Activated naive CD4-positive, alpha-beta T cell treated with anti-CD3 and anti-CD28 coated beads, Interleukin-2, amount 50 U/mL, for 72 hours (primary cell): ENCODE measurements at regions not wholly inside any gene's neighbourhood (a gene's known extent, or its start where the extent isn't known, plus 50 kb on each side); places are given as distances from the start of the nearest gene placed in this dataset.
"Not testable (repeated sequence)": the region's sequence is repeated elsewhere in the genome, so short reads cannot be mapped to it uniquely, and the experiment has no call there.

ENCODE experiments used
- ATAC-seq, 2 donors: fragments of 150-1000 bp; cut with Tn5 transposase; 2 replicates each; pipeline ENCODE4 v1.10.0; 2021; ENCODE audit warnings: mild to moderate bottlenecking in 2 of 2, moderate library complexity in 2 of 2
- DNase-seq, 2 donors: peaks; one replicate each; pipeline ENCODE4 v3.0.0; 2021 to 2022; ENCODE audit warnings: low spot score in 2 of 2
- H3K27ac Mint-ChIP-seq, 2 donors: one replicate each; pipeline ENCODE4 v1.8.0; 2022; ENCODE audit warnings: mild to moderate bottlenecking in 2 of 2, mixed read lengths in 2 of 2
- H3K36me3 Mint-ChIP-seq, 2 donors: one replicate each; pipeline ENCODE4 v1.8.0; 2022; ENCODE audit warnings: mixed read lengths in 2 of 2
- H3K9me3 Mint-ChIP-seq, 2 donors: one replicate each; pipeline ENCODE4 v1.8.0; 2022; ENCODE audit warnings: mixed read lengths in 2 of 2

DNA sequence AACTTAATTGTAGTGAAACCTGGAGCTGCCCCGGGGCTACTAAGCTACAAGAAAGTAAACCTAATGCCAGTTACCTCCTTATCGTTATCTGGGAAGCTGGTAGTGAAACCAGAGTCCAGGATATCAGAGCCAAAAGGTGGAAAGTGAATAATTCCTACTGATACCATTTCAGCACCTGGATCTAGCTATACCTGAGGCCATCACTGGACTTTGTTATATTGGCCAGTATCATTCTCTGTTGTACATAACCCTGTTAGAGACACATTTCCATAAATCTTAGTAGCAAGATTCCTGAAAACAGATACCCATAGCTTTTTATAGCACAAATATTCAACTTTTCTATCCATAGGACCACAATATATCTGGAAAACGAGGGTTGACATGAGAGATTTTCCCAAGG is 538.0 kb downstream of the GRIN2A start:
- Mint-ChIP-seq H3K27ac (no peak overlapping the region), H3K9me3 (peaks cover 0 to 3% of the 10 kb centered on the region in 2 donors), H3K36me3 (no peaks in the 10 kb centered on the region)
- no peak for DNase-seq
- ATAC-seq, result no peak

DNA sequence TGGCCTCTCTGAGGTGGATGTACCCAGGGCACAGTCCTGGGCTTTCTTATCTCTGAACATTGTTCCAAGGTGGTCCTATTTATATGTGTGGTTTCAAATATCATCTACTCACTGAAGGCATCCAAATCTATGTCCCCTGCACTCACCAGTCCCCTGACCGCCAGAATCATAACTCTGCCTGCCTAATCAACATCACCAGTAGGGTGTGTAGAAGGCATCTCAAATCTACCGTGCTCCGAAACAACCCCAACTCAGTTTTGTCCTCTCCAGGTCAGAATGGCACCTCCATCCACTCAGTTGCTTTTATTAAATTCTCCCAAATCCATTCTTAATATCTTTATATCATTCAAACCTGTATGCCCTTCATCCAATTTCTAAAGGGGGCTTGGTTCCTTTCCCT is 536.3 kb downstream of the GRIN2A start:
- Mint-ChIP-seq H3K9me3 (peaks cover 0 to 3% of the 10 kb centered on the region in 2 donors), H3K27ac (no peak overlapping the region), H3K36me3 (no peaks in the 10 kb centered on the region)
- ATAC-seq (no peak), DNase-seq (no peak)

DNA sequence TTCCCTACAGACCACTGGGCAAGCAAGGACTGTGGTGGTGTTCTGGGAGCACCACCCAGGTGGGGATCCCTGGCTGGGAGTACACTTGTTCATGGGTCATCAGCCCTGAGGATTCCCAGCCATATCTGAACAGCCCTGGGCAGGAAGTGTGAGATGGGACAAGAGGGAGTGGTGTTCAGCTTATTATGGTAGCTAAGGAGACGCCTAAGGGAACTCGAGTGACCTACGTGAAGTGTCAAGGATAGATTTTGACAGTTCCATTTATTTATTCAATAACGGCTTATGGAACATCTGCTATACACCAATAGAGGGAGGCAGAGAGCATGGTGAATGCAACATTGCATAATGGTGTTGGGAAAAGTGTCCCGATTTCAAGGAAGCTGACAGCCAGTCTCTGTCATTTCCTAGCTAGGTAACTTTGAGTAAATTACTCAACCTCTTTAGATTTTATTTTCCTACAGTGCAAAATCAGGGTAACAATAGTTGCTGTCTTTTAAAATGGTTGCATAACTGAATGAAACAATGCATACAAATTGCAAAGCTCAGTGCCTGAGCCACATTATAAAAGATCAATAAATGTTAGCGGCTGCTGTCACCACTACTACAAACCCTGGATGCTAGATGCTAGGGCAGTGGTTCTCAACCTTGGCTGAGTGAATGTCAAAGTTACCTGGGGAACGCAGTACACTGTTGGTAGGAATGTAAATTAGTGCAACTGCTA is 534.1 kb downstream of the GRIN2A start:
- DNase-seq, result no peak
- H3K9me3 Mint-ChIP-seq, result peaks cover 7 to 9% of the 10 kb centered on the region in 2 donors
- ATAC-seq, result no peak
- no peaks in the 10 kb centered on the region for H3K36me3 Mint-ChIP-seq
- H3K27ac Mint-ChIP-seq, result no peak overlapping the region

DNA sequence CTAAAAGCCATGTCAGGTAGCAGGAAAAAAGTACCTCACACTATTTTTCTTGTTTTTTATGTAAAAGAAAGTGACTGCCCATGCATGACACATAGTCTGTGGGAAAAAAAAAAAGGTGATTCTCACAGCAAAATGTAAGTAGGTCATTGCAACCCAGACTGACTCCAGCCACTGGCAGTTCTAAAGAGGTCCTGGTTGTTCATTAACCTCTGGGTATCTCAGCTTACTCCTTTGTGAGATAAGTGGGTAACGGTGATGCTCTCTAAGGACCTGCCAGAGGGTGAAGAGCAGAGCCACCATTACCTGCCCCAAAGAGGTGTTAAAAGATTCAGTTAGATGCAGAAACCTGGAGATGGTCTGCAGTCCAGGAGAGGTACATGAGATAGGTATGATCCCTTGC is 531.9 kb downstream of the GRIN2A start:
- DNase-seq (no peak), ATAC-seq (no peak)
- peaks cover 0 to 9% of the 10 kb centered on the region in 2 donors for H3K36me3 Mint-ChIP-seq
- peaks cover 9 to 14% of the 10 kb centered on the region in 2 donors for H3K9me3 Mint-ChIP-seq
- H3K27ac Mint-ChIP-seq, result no peak overlapping the region

DNA sequence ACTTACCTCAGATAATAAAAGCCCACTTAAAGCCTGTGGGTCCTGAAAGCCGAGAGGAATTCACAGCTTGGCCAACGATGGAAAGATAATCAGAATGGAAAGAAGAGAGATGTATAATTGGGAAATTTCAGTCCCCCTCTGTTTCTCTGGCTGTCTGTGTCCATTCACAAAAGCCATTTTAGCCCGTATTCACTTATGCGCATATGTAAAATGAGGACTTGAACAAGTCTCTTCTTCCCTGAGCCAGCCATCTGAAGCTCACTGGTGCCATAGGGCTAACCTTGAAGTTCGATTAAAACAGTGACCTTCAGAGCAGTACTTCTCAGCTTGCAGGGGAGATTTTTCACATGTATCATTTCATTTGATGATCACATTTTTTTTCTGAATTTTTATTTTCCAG is 527.2 kb downstream of the GRIN2A start:
- ATAC-seq, result no peak
- H3K36me3 Mint-ChIP-seq, result peaks cover 0 to 9% of the 10 kb centered on the region in 2 donors
- H3K27ac Mint-ChIP-seq, result no peak overlapping the region
- DNase-seq, result no peak
- H3K9me3 Mint-ChIP-seq, result peaks cover 14 to 19% of the 10 kb centered on the region in 2 donors

DNA sequence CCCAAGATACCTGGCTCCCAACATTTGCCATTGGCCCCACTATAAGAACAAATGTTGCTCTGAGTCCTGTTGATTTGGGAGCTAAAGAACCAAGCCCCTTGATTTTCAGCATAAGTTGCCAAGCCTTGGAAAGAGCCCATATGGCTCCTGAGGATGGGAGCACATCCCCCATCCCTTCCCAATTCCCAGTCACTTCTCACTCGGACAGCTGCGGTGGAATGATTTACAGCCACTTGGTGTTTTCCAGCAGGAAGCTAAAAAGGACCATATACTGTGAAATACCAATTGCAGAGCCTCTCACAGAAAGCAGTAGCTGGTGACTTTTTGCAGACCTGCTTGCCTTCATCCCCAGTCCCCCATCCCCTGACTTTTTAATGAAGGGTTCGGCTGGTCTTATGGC is 524.6 kb downstream of the GRIN2A start:
- Mint-ChIP-seq H3K9me3 (peaks cover 13 to 14% of the 10 kb centered on the region in 2 donors), H3K27ac (no peak overlapping the region), H3K36me3 (peaks cover 0 to 9% of the 10 kb centered on the region in 2 donors)
- ATAC-seq, result no peak
- no peak for DNase-seq

DNA sequence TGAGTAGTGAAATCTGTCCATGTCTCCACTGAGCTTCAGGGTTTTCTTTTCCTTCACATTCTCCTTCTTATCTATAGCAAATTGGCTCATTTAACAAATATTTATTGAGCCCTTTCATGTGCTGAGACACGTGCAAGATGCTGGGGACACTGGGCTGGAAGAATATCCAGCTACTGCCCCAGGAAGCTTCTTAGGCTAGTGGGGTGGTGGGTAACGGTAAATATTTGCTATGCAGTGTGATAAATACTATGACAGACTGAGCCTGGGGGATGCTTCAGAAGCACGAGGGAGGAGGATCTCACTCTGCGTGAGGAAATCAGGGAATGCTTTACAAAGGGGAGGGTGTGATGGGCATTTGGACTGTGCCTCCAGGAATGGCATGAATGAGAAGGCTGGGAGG is 524.1 kb downstream of the GRIN2A start:
- no peak for ATAC-seq
- H3K9me3 Mint-ChIP-seq, result peaks cover 10 to 15% of the 10 kb centered on the region in 2 donors

DNA sequence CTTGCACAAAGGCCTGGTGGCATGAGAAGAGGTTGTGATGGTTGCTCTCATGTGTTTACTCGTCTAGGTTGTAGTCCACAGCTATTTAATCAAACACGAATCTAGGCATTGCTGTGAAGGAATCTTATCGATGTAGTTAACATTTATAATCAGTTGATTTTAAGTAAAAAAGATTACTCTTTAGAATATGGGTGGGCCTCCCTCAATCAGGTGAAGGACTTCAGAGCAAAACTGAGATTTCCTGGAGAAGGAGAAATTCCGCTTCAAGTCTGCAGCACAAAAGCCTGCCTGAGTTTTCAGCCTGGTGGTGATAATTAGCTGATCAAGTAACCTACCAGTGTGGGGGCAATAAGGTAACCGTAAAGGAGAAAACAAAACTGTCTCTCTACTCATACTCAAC is 523.6 kb downstream of the GRIN2A start:
- no peak for DNase-seq
- Mint-ChIP-seq H3K9me3 (peaks cover 10 to 11% of the 10 kb centered on the region in 2 donors), H3K27ac (no peak overlapping the region), H3K36me3 (peaks cover 0 to 5% of the 10 kb centered on the region in 2 donors)
- no peak for ATAC-seq

More for the DNA sequence above, 524.1 kb downstream of the GRIN2A start:
- no peak overlapping the region for H3K27ac Mint-ChIP-seq
- H3K36me3 Mint-ChIP-seq, result peaks cover 0 to 9% of the 10 kb centered on the region in 2 donors
- DNase-seq, result no peak

DNA sequence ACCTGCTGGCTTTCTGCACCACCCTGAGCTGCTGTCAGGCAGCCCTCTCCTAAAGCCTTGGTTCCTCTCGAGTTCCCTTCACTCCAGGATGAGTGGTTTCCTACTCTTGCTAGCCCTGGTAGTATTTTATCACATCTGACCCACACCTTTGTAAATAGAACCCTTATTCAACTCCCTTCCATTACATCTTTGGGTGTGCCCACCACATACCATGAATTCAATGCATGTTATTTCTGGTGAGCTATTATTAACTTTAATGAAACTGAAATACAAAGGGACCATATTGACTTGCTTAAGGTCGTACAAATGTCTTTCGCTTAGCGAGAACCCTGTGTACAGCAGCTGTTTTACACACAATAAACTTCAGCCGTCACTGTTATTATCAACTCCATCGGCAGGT is 521.3 kb downstream of the GRIN2A start:
- peaks cover 11 to 13% of the 10 kb centered on the region in 2 donors for H3K9me3 Mint-ChIP-seq

DNA sequence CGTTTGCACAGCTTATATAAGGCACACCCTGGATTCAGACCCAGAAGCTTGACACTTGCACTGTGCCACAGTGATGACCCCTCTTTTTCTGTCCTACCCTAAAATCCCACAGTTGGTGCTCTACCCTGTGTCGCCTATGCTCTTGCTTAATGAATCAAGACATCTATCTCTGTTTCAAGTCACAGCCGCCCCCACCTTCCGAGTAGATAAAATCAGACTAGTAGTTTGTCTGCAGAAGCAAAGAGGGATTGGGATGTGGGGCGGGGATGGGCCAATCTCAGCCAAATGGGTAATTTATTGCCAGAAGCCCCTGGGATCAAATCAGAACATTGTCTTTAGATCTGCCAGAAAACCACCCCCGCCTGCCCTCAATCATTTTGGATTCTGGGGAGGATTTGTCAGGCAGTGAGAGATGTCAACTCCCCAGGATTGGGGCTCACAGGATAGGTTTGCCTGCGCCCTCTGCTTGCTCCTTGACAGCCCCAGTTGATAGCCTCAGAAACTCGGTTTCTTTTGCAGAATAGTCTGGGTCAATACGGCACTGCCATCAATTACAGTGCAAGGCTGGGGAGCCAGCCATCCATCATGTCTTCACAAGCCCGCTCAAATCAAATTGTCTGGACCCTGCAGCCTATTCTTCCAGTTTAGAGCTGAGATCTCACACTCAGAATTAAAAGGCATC is 520.8 kb downstream of the GRIN2A start:
- Mint-ChIP-seq H3K9me3 (peaks cover 11 to 14% of the 10 kb centered on the region in 2 donors), H3K36me3 (no peaks in the 10 kb centered on the region), H3K27ac (no peak overlapping the region)
- DNase-seq (no peak), ATAC-seq (no peak)

More for the DNA sequence above, 521.3 kb downstream of the GRIN2A start:
- ATAC-seq (no peak), DNase-seq (no peak)
- no peak overlapping the region for H3K27ac Mint-ChIP-seq
- no peaks in the 10 kb centered on the region for H3K36me3 Mint-ChIP-seq

DNA sequence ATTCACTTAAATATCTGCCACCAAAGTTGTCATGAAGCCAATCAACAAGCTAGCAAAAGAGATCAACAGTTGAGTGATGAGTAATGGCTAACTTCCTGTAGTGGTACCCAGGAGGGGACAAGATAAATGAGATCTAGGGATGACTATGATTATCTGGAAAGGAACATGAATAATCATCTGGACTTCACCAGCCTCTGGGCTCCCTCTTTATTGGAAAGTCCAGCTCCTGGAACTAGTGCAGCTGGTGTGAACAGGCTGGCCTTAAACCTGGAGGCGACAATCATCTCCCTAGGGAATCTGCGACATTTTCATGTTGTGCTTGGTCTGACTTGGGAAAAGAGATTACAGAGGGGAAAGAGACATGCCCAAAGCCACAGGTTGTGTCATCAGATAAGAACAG is 518.6 kb downstream of the GRIN2A start:
- DNase-seq, result no peak
- no peak for ATAC-seq
- Mint-ChIP-seq H3K36me3 (no peaks in the 10 kb centered on the region), H3K9me3 (peaks cover 9 to 15% of the 10 kb centered on the region in 2 donors), H3K27ac (no peak overlapping the region)

DNA sequence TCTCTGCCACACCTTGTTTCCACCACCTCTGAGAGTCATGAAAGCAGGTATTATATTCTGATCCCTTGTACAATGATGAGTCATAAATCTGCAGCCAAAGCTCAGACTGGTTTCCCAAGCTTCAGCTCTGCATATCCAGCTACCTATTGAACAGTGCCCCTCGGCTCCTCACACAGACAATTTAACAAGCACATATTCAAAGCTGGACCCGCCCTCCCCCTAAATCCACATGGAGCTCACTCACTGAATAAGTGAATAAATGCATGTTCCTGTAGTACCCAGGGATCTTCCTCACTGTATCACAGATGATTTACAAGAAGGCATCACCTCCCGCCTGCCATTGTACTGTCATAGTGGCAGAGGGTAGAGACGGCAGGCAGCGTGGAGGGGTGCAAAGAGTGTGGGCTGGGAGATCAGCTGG is 516.4 kb downstream of the GRIN2A start:
- Mint-ChIP-seq H3K9me3 (peaks cover 4 to 15% of the 10 kb centered on the region in 2 donors), H3K36me3 (no peaks in the 10 kb centered on the region), H3K27ac (no peak overlapping the region)
- DNase-seq (no peak), ATAC-seq (no peak)

DNA sequence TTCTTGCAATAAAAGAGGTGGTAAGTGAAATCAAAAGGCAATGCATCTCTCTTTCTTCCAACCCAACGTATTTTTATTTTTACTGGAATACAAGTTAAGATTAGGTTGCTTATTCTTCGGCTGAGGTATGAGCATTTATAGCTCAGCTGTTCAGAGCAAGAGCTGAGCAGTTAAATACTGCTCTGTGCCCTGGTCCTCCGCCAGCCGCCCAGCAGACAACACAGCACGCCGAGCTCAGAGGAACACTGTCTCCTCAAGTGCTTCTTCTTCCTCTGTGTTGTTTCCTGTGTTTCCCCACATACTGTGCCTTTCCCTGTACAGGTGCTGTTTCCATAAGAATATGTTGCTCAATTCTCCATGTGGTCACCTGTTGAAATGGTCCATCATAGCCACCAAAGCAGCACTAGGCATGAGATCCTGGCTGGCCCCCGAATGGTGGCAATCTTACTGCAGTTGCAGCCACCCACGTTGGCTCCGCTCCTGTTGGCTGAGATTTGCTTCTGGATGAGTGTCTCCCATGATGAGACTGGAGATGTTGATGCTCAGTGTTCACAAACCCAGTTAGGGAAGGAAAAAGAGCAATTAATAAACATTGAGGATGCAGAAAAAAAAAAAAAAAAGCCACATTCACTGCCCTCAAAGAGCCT is 515.3 kb downstream of the GRIN2A start:
- no peaks in the 10 kb centered on the region for H3K36me3 Mint-ChIP-seq

DNA sequence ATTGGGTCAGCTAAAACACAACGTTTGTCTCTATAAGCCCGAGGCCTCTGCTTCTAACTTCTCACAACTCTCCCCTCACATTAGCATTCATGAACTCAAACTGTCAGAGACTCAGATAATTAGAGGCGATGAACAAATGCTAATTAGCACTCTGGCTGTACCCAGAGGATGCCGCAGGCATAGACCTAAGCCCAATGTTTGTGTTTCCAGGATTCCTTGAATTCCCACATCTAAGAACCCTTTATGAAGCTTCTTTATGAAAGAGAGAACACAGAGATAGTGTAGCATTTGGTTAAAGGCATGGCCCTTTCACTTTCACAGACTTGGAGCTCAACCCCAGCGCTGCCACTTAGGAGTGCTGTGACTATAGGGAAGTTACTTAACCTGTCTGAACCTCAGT is 512.2 kb downstream of the GRIN2A start:
- Mint-ChIP-seq H3K9me3 (peaks cover 4% of the 10 kb centered on the region in 2 donors), H3K27ac (no peak overlapping the region), H3K36me3 (no peaks in the 10 kb centered on the region)
- ATAC-seq, result no peak
- DNase-seq, result no peak

More for the DNA sequence above, 515.3 kb downstream of the GRIN2A start:
- no peak for DNase-seq
- no peak for ATAC-seq
- no peak overlapping the region for H3K27ac Mint-ChIP-seq
- peaks cover 4 to 15% of the 10 kb centered on the region in 2 donors for H3K9me3 Mint-ChIP-seq

DNA sequence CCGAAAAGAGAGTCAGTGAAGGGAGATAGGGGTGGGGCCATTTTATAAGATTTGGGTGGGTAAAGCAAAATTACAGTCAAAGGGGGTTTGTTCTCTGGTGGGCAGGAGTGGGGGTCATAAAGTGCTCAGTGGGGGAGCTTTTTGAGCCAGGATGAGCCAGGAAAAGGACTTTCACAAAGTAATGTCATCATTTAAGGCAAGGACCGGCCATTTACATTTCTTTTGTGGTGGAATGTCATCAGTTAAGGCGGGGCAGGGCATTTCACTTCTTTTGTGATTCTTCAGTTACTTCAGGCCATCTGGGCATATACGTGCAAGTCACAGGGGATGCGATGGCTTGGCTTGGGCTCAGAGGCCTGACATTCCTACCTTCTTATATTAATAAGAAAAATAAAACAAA is 511.6 kb downstream of the GRIN2A start:
- H3K36me3 Mint-ChIP-seq, DNase-seq, H3K27ac Mint-ChIP-seq, ATAC-seq, H3K9me3 Mint-ChIP-seq: not testable (repeated sequence)

DNA sequence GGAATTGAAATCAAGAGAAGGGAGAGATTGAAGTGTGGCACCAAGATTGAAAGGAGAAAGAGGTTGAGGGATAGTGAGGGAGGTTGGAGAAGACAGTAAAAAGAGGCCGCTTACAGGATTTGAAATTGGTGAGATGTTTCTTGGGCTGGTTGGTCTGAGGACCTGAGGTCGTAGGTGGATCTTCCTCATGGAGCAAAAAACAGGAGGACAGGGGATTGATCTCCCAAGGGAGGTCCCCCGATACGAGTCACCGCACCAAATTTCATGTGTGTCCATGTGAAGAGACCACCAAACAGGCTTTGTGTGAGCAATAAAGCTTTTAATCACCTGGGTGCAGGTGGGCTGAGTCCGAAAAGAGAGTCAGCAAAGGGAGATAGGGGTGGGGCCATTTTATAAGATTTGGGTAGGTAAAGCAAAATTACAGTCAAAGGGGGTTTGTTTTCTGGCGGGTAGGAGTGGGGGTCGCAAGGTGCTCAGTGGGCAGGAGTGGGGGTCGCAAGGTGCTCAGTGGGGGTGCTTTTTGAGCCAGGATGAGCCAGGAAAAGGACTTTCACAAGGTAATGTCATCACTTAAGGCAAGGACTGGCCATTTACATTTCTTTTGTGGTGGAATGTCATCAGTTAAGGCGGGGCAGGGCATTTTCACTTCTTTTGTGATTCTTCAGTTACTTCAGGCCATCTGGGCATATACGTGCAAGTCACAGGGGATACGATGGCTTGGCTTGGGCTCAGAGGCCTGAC is 505.5 kb downstream of the GRIN2A start:
- DNase-seq, ATAC-seq, H3K27ac Mint-ChIP-seq, H3K36me3 Mint-ChIP-seq, H3K9me3 Mint-ChIP-seq: not testable (repeated sequence)

DNA sequence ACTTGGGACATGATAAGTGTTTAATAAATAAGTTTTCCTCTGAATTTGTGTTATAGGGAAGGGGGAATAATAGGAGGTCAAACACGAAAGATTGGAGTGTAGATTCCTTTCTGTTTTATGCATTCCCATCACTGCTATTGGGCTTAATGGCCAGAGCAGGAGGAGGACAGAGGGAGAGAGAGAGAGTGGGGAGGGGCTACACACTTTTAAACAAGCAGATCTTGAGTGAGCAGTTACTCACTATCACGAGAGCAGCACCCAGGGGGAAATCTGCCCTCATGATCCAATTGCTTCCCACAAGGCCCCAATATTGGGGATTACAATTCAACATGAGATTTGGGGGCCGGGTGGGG is 505.0 kb downstream of the GRIN2A start:
- no peak for ATAC-seq
- H3K36me3 Mint-ChIP-seq, result no peaks in the 10 kb centered on the region
- no peak overlapping the region for H3K27ac Mint-ChIP-seq
- no peaks in the 10 kb centered on the region for H3K9me3 Mint-ChIP-seq
- no peak for DNase-seq
